GM12801 (cell line): ENCODE measurements at regions not wholly inside any gene's neighbourhood (a gene's known extent, or its start where the extent isn't known, plus 50 kb on each side); places are given as distances from the start of the nearest gene placed in this dataset.

Source experiments
- TF ChIP-seq, protein P1 (sequence below): IDR thresholded peaks from one replicate; pipeline ENCODE4 v1.5.1; 2011; ENCODE audit warnings: control low read depth; ENCODE audit not compliant: insufficient read length; ENCODE audit errors: extremely low read depth

DNA sequence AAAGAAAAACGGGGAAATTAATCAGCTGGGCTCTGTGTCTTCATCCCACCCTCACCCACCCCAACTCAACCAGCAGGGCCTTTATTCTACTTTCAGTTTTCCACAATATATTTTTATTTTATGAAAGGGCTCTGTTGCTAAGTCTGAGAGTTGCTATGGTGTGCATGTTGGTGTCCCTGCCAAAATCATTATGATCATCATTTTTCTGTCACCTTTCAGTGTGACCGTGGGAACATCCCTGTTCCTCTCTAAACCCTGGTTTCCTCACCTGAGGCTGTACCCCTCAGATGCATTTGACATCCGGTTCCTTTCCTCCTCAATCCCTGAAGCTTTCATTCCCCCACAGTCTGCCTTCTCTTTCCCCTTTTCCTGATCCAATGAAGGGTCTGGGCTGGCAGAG, 180.5 kb downstream of the ZFP36L2 start:
- TF ChIP-seq, protein P1, sequence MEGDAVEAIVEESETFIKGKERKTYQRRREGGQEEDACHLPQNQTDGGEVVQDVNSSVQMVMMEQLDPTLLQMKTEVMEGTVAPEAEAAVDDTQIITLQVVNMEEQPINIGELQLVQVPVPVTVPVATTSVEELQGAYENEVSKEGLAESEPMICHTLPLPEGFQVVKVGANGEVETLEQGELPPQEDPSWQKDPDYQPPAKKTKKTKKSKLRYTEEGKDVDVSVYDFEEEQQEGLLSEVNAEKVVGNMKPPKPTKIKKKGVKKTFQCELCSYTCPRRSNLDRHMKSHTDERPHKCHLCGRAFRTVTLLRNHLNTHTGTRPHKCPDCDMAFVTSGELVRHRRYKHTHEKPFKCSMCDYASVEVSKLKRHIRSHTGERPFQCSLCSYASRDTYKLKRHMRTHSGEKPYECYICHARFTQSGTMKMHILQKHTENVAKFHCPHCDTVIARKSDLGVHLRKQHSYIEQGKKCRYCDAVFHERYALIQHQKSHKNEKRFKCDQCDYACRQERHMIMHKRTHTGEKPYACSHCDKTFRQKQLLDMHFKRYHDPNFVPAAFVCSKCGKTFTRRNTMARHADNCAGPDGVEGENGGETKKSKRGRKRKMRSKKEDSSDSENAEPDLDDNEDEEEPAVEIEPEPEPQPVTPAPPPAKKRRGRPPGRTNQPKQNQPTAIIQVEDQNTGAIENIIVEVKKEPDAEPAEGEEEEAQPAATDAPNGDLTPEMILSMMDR = no peak

DNA sequence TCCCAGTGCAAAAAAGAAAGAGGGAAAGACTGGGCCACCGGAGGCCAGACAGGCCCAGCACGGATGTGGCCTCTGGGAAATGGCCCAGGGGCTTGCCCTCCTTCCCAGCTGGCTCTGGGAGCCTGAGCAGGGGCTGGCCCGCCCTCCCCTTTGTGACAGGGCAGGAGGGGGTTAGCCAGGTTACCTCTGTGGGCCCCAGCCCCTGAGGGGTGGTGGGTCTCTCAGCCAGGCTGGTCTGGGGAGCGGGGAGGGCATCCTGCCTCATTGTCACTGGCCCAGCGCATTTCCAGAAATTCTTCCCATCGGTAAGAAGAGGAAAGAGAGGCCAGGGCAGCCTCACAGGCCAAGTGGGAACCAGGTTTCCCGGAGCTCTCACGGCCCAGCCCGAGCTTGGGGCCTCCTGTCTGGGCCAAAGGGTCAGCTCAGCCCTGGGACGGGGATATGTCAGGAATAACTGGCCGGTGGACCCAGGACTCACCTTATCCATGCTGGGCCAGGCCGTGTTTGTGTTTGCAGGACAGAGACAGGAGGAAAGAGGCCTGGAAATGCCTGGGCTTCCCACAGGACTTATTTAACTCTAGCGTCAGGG, 182.2 kb downstream of the ZFP36L2 start:
- TF ChIP-seq, protein P1 = no peak

DNA sequence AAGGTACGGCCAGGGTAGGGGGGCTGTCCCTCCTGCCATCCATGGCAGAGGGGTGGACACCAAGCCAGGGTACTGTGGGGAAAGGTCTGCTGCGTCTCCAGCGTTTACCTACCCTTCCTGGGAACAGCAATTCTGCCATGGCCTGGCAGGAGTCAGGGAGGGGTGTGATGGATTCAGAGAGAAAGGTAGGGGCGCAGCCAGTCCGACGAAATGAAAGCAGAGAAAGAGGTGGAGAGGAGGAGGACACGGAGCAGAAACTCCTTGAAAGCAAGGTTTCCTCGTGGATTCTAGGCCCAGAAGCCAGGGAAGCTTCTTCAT, 182.9 kb downstream of the ZFP36L2 start:
- TF ChIP-seq, protein P1 = no peak

DNA sequence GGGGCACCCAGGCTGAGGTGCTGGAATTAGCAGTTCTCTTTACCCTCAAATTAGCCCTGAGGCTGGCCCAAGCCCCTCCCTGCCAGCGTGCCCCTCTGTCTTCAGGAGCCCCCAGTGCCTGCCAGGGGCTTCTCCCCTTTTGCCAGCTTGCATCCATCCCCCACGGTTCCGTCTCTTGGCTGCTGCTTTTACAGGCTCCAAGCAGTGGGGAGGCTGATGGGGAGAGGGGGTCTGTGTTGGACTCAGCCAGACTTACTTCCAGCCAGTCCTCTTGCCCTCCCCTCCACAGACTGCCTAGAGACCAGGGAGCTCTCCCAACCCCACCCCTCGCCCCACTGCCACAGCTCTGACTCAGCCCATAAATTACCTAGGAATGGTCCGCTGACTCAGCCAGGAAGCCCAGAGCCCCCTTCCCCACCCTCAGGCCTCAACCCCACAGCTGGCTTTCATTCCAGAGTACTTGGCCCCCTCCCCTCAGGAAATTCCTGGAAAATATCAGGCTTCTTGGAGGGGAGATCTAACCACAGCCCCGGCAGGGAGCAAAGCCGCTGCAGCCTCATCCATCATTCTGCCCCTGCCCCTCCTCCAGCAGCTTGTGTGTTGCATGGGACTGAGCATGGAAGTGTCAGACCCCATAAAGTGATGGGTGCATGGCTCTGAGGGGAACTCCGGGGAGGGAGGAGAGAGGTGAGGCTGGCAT, 184.6 kb downstream of the ZFP36L2 start:
- TF ChIP-seq, protein P1 = no peak

DNA sequence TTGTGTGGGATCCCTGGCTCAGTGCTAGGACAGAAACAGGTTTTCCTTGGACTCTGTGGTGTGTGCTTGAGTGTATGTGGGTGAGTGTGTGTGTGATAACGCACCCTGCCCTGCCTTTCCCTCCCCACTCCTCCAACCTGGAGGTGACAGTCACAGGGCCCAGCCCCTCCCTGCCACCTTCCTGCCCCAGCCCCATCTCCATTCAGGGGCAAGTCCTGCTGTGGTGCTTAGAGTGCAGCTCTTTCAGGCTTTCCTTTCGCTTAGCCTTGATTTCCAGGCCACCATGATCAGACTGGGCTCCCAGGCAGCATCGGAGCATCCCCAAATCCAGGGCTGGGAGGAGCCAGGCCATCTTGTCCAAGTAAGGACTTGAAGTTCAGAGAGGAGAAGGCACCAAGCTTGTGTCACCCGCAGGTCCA, 185.2 kb downstream of the ZFP36L2 start:
- TF ChIP-seq, protein P1 = no peak

DNA sequence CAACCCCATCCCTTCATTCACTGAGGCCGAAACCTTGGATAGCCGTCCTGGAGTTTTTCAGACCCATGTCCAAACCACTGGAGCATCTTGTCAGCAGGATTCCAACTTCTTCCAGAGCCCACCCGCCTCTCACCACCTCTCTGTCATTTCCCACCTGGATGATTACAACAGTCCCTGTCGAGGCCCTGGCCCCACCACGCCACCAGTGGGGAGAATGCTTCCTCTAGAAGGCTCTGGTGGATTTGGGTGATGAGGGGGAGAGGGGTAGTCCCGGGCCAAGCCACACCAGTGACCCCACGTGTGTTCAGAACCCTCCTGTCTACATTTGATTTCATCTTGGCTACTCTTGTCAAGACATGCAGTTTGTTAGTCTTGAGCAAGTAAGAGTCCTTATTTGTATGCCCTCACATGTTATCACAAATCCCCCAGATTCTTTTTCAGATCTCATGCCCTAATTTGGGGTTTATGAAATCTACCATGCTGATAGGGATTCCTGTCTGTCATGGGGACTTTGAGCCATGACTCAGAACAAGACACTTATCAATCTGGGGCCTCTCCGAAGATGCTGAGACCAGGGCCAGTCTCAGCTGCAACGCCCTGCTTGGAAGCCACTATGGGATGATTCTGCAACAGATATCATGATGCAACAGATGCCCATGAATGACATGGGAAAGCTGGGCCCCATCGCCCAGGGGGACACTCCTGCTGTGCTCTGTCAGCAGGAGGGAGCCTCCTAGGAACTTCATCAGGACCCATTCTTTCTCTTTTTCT, 186.1 kb downstream of the ZFP36L2 start:
- TF ChIP-seq, protein P1 = no peak

DNA sequence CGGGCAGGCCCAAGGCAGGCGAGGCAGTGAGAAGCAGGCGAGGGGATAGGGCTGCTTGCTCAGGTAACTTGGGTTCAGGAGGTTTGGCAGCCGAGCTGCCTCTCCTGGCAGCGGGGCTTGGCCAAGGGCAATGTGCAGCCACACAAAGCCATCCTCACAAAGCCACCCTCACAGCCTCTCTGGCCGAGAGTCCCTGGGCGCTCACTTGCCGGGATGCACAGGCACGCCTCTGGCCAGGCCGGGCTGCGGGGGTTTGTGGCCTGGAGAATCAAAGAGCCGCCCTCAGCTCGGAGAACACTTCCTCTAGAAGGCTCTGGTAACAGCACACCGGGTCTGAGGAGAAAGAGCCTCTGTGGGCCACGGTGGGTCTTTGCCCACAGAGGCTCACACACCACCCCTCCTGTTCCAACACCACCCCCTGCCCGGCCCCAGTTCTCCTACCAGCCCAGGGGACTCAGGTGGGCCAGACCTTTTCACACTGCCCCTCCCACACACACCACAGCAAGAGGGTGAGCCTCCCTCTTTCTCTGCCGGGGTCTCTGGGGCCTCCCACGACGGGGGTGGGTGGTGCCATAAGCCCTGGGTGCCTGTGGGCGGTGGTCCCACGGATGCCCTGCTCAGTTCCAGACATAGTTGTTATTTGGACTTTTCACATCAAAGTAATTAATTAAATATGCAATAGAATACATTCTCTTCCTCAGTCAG, 186.9 kb downstream of the ZFP36L2 start:
- TF ChIP-seq, protein P1 = no peak
